ENCODE measurements at regions not wholly inside any gene's neighbourhood (a gene's known extent, or its start where the extent isn't known, plus 50 kb on each side); places are given as distances from the start of the nearest gene placed in this dataset.

- H3K4me1 ChIP-seq (ENCODE audit: insufficient read depth, low read length), result peaks cover 8% of the 10 kb centered on the region
- no peak overlapping the region for H3K4me2 ChIP-seq (ENCODE audit: insufficient read depth, low read length)
- TF ChIP-seq, protein P1, sequence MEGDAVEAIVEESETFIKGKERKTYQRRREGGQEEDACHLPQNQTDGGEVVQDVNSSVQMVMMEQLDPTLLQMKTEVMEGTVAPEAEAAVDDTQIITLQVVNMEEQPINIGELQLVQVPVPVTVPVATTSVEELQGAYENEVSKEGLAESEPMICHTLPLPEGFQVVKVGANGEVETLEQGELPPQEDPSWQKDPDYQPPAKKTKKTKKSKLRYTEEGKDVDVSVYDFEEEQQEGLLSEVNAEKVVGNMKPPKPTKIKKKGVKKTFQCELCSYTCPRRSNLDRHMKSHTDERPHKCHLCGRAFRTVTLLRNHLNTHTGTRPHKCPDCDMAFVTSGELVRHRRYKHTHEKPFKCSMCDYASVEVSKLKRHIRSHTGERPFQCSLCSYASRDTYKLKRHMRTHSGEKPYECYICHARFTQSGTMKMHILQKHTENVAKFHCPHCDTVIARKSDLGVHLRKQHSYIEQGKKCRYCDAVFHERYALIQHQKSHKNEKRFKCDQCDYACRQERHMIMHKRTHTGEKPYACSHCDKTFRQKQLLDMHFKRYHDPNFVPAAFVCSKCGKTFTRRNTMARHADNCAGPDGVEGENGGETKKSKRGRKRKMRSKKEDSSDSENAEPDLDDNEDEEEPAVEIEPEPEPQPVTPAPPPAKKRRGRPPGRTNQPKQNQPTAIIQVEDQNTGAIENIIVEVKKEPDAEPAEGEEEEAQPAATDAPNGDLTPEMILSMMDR (IDR thresholded peaks at IDR 0.05; ENCODE audit: extremely low read depth, low read depth, low read length), result no peak
- H3K36me3 ChIP-seq (ENCODE audit: insufficient read depth, low read length), result no peaks in the 10 kb centered on the region
- H3K27me3 ChIP-seq (ENCODE audit: insufficient read depth, low read length), result no peaks in the 10 kb centered on the region
- H4K20me1 ChIP-seq (ENCODE audit: insufficient read depth, low read length), result no peaks in the 10 kb centered on the region
- H3K79me2 ChIP-seq (ENCODE audit: insufficient read depth, low read length), result no peaks in the 10 kb centered on the region
- no peak overlapping the region for H3K27ac ChIP-seq (ENCODE audit: low read depth, low read length)
- DNase-seq (ENCODE audit: insufficient read length, low spot score, missing footprints), result peak; percentile 52
- H3K4me3 ChIP-seq (ENCODE audit: insufficient read depth, low read length), result no peak overlapping the region
- no peaks in the 10 kb centered on the region for H3K9me3 ChIP-seq (ENCODE audit: low read depth, low read length)
- H2AFZ ChIP-seq (ENCODE audit: low read length), result no peak overlapping the region
These were observed 67.8 kb downstream of the ACTBL2 start for GRCh38 chr5:57414857-57415256.

GRCh38 chr5:57414191-57414590 lies 68.4 kb downstream of the ACTBL2 start:
- no peak overlapping the region for H3K27ac ChIP-seq (ENCODE audit: low read depth, low read length)
- H3K27me3 ChIP-seq (ENCODE audit: insufficient read depth, low read length), result no peaks in the 10 kb centered on the region
- H3K4me2 ChIP-seq (ENCODE audit: insufficient read depth, low read length), result no peak overlapping the region
- H3K4me3 ChIP-seq (ENCODE audit: insufficient read depth, low read length), result no peak overlapping the region
- DNase-seq (ENCODE audit: insufficient read length, low spot score, missing footprints), result no peak
- no peak overlapping the region for H2AFZ ChIP-seq (ENCODE audit: low read length)
- no peaks in the 10 kb centered on the region for H4K20me1 ChIP-seq (ENCODE audit: insufficient read depth, low read length)
- TF ChIP-seq, protein P1 (IDR thresholded peaks at IDR 0.05; ENCODE audit: extremely low read depth, low read depth, low read length), result no peak
- no peaks in the 10 kb centered on the region for H3K9me3 ChIP-seq (ENCODE audit: low read depth, low read length)
- peaks cover 8% of the 10 kb centered on the region for H3K4me1 ChIP-seq (ENCODE audit: insufficient read depth, low read length)
- no peaks in the 10 kb centered on the region for H3K36me3 ChIP-seq (ENCODE audit: insufficient read depth, low read length)
- no peaks in the 10 kb centered on the region for H3K79me2 ChIP-seq (ENCODE audit: insufficient read depth, low read length)

DNA sequence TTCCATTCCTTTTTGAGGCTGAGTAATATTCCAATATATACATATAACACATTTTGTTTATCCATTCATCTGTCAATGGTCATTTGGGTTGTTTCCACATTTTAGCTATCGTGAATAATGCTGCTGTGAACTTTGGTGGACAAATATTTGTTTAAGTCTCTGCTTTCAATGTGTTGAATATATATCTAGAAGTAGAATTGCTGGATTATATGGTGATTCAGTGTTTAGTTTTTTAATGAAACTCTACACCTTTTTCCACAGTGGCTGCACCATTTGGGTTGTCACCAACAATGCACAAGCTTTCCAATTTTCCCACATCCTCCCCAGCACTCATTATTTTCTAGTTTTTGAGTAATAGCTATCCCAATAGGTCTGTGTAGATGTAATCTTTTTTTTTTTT lies 69.5 kb downstream of the ACTBL2 start:
- H3K79me2 ChIP-seq (ENCODE audit: insufficient read depth, low read length), result no peaks in the 10 kb centered on the region
- no peak overlapping the region for H2AFZ ChIP-seq (ENCODE audit: low read length)
- H3K4me2 ChIP-seq (ENCODE audit: insufficient read depth, low read length), result no peak overlapping the region
- no peak overlapping the region for H3K4me3 ChIP-seq (ENCODE audit: insufficient read depth, low read length)
- DNase-seq (ENCODE audit: insufficient read length, low spot score, missing footprints), result no peak
- no peaks in the 10 kb centered on the region for H3K36me3 ChIP-seq (ENCODE audit: insufficient read depth, low read length)
- H3K4me1 ChIP-seq (ENCODE audit: insufficient read depth, low read length), result peaks cover 12% of the 10 kb centered on the region
- TF ChIP-seq, protein P1 (IDR thresholded peaks at IDR 0.05; ENCODE audit: extremely low read depth, low read depth, low read length), result no peak
- H4K20me1 ChIP-seq (ENCODE audit: insufficient read depth, low read length), result no peaks in the 10 kb centered on the region
- no peaks in the 10 kb centered on the region for H3K9me3 ChIP-seq (ENCODE audit: low read depth, low read length)
- H3K27me3 ChIP-seq (ENCODE audit: insufficient read depth, low read length), result no peaks in the 10 kb centered on the region
- no peak overlapping the region for H3K27ac ChIP-seq (ENCODE audit: low read depth, low read length)

DNA sequence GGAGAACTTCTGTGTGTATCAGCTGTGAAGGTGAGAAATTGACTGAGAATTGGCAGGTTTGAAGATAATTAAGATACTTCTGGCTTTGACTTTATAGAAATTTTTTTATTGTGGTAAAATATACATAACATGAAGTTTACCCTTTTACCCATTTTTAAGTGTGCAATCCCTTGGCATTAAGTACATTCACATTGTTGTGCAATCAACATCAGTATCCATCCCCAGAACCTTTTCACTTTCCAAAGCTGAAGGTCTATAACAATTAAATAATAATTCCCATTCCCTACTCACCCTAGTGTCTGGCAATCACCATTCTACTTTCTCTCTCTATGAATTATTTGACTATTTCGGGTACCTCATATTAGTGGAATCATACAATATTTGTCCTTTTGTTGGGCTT lies 69.9 kb downstream of the ACTBL2 start:
- peak overlapping the region; percentile 49 for H3K27ac ChIP-seq (ENCODE audit: low read depth, low read length)
- no peak overlapping the region for H3K4me2 ChIP-seq (ENCODE audit: insufficient read depth, low read length)
- H3K27me3 ChIP-seq (ENCODE audit: insufficient read depth, low read length), result no peaks in the 10 kb centered on the region
- no peaks in the 10 kb centered on the region for H3K9me3 ChIP-seq (ENCODE audit: low read depth, low read length)
- H4K20me1 ChIP-seq (ENCODE audit: insufficient read depth, low read length), result no peaks in the 10 kb centered on the region
- H3K36me3 ChIP-seq (ENCODE audit: insufficient read depth, low read length), result no peaks in the 10 kb centered on the region
- TF ChIP-seq, protein P1 (IDR thresholded peaks at IDR 0.05; ENCODE audit: extremely low read depth, low read depth, low read length), result no peak
- H3K4me1 ChIP-seq (ENCODE audit: insufficient read depth, low read length), result peaks cover 12% of the 10 kb centered on the region
- no peak overlapping the region for H3K4me3 ChIP-seq (ENCODE audit: insufficient read depth, low read length)
- no peaks in the 10 kb centered on the region for H3K79me2 ChIP-seq (ENCODE audit: insufficient read depth, low read length)
- H2AFZ ChIP-seq (ENCODE audit: low read length), result no peak overlapping the region
- no peak for DNase-seq (ENCODE audit: insufficient read length, low spot score, missing footprints)

Data from osteoblast (primary cell).